ENCODE measurements at regions not wholly inside any gene's neighbourhood (a gene's known extent, or its start where the extent isn't known, plus 50 kb on each side); places are given as distances from the start of the nearest gene placed in this dataset.

DNA sequence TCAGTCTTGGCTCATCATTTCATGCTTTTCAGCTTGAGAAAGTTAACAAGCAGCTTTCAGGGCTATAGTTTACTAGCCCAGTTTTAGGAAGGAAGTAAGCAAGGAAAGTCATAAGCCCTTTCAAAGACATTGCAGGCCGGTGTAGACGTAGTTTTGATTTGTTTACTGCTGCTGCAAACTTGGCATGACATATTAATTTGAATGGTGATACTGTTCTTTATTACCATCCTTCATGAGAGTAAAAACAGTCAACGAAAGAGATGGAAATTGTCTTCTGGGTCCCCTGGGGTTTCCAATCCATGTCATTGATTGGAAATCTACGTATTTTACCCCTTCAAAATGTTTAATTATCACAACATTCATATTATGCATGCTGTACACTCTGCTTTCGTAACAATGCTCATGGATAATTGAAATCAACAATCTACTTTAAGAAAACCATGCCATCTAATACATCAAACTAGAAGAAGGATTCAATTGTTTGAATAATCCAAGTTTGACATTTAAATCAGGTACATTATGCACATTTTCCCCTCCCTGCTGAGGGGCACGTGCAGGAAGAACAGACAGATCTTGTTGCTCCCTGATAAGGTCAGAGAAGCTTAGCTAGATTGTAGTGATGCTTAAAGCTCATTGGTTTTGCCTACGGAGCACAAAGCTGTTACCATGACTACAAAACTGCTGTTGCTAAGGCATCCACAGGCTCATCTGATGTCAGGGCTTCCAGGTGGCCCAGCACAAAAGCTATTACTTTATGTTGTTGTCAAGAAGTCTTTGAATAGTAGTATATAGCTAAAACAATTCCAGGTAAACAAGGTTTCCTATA, 139.9 kb upstream of the PRLR start:
- ChIA-PET CTCF (ENCODE audit: low intra/inter-chr PET ratio) (no interaction called here), POLR2A (no interaction called here)
- H3K36me3 ChIP-seq (ENCODE audit: control insufficient read depth, insufficient read depth, low read length), result no peaks in the 10 kb centered on the region
- H3K9me3 ChIP-seq (replicated peaks; ENCODE audit: control insufficient read depth, insufficient read depth, low read depth, low read length), result no peaks in the 10 kb centered on the region; the same call in 1 of the 2 replicates
- H2AFZ ChIP-seq (ENCODE audit: low read depth, low read length), result no peak overlapping the region
- 2% methylated on average over 7 of the region's 7 CpGs for WGBS (ENCODE audit: insufficient coverage, low coverage, missing lambda C conversion rate)
- H3K9me1 ChIP-seq (ENCODE audit: control insufficient read depth, insufficient read depth, low read length), result no peaks in the 10 kb centered on the region
- H3K4me2 ChIP-seq (ENCODE audit: insufficient read depth, low read length), result no peak overlapping the region
- H3K27me3 ChIP-seq (ENCODE audit: control insufficient read depth in 2 of 2, insufficient read depth in 2 of 2, low read length in 2 of 2), result no peaks in the 10 kb centered on the region
- no peak overlapping the region for H3K27ac ChIP-seq (ENCODE audit: extremely low read depth, low read depth, low read length)
- H3K4me1 ChIP-seq (replicated peaks in 1 of 2; ENCODE audit: control insufficient read depth in 2 of 2, insufficient read depth in 2 of 2, low read length in 2 of 2), result no peaks in the 10 kb centered on the region
- H3K9ac ChIP-seq (ENCODE audit: insufficient read depth in 1 of 2, low read depth in 2 of 2, low read length in 2 of 2), result no peak overlapping the region
- no TSS peak for BruUV-seq (replicated peaks)
- TF ChIP-seq RFX1 (IDR thresholded peaks at IDR 0.05) (peak; percentile 44), MYNN (IDR thresholded peaks at IDR 0.05) (no peak), MYNN (CRISPR knock-in tag; IDR thresholded peaks at IDR 0.05) (no peak)
- no peaks in the 10 kb centered on the region for H3K79me2 ChIP-seq (ENCODE audit: control insufficient read depth, insufficient read depth, low read length)
- FAIRE-seq (no peak), ATAC-seq (no peak), DNase-seq (ENCODE audit: extremely low read depth in 1 of 4, low spot score in 3 of 4) (no peak)
- H3K4me3 ChIP-seq, result no peak overlapping the region
- H4K20me1 ChIP-seq (replicated peaks; ENCODE audit: control insufficient read depth, insufficient read depth, low read length), result no peaks in the 10 kb centered on the region
- in situ Hi-C loops (cut with MboI) (no loop called here), intact Hi-C loops (cut with micrococcal nuclease) (no loop called here)

GRCh38 chr5:35367526-35367925, 137.2 kb upstream of the PRLR start:
- Histone ChIP-seq H3K27ac (ENCODE audit: extremely low read depth, low read depth, low read length) (no peak overlapping the region), H3K36me3 (ENCODE audit: control insufficient read depth, insufficient read depth, low read length) (no peaks in the 10 kb centered on the region), H3K4me2 (ENCODE audit: insufficient read depth, low read length) (no peak overlapping the region), H3K4me3 (no peak overlapping the region), H3K9me3 (replicated peaks; ENCODE audit: control insufficient read depth, insufficient read depth, low read depth, low read length) (no peaks in the 10 kb centered on the region; the same call in none of the 2 replicates), H2AFZ (ENCODE audit: low read depth, low read length) (no peak overlapping the region), H3K27me3 (ENCODE audit: control insufficient read depth in 2 of 2, insufficient read depth in 2 of 2, low read length in 2 of 2) (no peaks in the 10 kb centered on the region), H3K79me2 (ENCODE audit: control insufficient read depth, insufficient read depth, low read length) (no peaks in the 10 kb centered on the region), H4K20me1 (replicated peaks; ENCODE audit: control insufficient read depth, insufficient read depth, low read length) (no peaks in the 10 kb centered on the region), H3K9ac (ENCODE audit: insufficient read depth in 1 of 2, low read depth in 2 of 2, low read length in 2 of 2) (no peak overlapping the region), H3K9me1 (ENCODE audit: control insufficient read depth, insufficient read depth, low read length) (no peaks in the 10 kb centered on the region), H3K4me1 (replicated peaks in 1 of 2; ENCODE audit: control insufficient read depth in 2 of 2, insufficient read depth in 2 of 2, low read length in 2 of 2) (no peaks in the 10 kb centered on the region)
- WGBS (ENCODE audit: insufficient coverage, low coverage, missing lambda C conversion rate), result 0% methylated on average over 1 of the region's 1 CpG
- TF ChIP-seq ZNF197 (CRISPR knock-in tag; IDR thresholded peaks at IDR 0.05; ENCODE audit: low read depth) (no peak), TSHZ1 (CRISPR knock-in tag; IDR thresholded peaks at IDR 0.05) (no peak), SFPQ (IDR thresholded peaks at IDR 0.05; ENCODE audit: low read depth, low read length) (no peak), SPI1 (IDR thresholded peaks at IDR 0.05; ENCODE audit: borderline replicate concordance, low read depth, low read length) (no peak)
- ATAC-seq, result no peak
- ChIA-PET CTCF (ENCODE audit: low intra/inter-chr PET ratio) (no interaction called here), POLR2A (no interaction called here)
- in situ Hi-C loops (cut with MboI) (no loop called here), intact Hi-C loops (cut with micrococcal nuclease) (no loop called here)
- no peak for DNase-seq (ENCODE audit: extremely low read depth in 1 of 4, low spot score in 3 of 4)
- BruUV-seq (replicated peaks), result no TSS peak
- no peak for FAIRE-seq
